Ishikawa (cell line): ENCODE measurements at regions not wholly inside any gene's neighbourhood (a gene's known extent, or its start where the extent isn't known, plus 50 kb on each side); places are given as distances from the start of the nearest gene placed in this dataset.

ENCODE experiments used
- CEBPB ChIP-seq: IDR thresholded peaks from 2 replicates; pipeline ENCODE4 v1.6.1; 2012
- CREB1 ChIP-seq: IDR thresholded peaks from 2 replicates; pipeline ENCODE4 v1.6.1; 2012; ENCODE audit warnings: low read depth
- EGR1 ChIP-seq: IDR thresholded peaks from 2 replicates; pipeline ENCODE4 v1.6.1; 2012
- EP300 ChIP-seq: IDR thresholded peaks from 2 replicates; pipeline ENCODE4 v1.6.1; 2012; ENCODE audit warnings: borderline replicate concordance
- FOXM1 ChIP-seq: IDR thresholded peaks from 2 replicates; pipeline ENCODE4 v1.6.1; 2012; ENCODE audit warnings: low read depth, borderline replicate concordance
- MAX ChIP-seq: IDR thresholded peaks from 2 replicates; pipeline ENCODE4 v1.6.1; 2012
- NFIC ChIP-seq: IDR thresholded peaks from 2 replicates; pipeline ENCODE4 v1.6.1; 2012
- RAD21 ChIP-seq: IDR thresholded peaks from 2 replicates; pipeline ENCODE4 v1.6.1; 2012; ENCODE audit warnings: low read depth
- REST ChIP-seq: IDR thresholded peaks from 2 replicates; pipeline ENCODE4 v1.6.1; 2012; ENCODE audit warnings: low read depth, mild to moderate bottlenecking
- TAF1 ChIP-seq: IDR thresholded peaks from 2 replicates; pipeline ENCODE4 v1.6.1; 2012; ENCODE audit warnings: low read depth, mild to moderate bottlenecking
- TCF12 ChIP-seq: IDR thresholded peaks from 2 replicates; pipeline ENCODE4 v1.6.1; 2012; ENCODE audit warnings: low read depth
- TEAD4 ChIP-seq: IDR thresholded peaks from 2 replicates; pipeline ENCODE4 v1.6.1; 2012
- USF1 ChIP-seq: IDR thresholded peaks from 2 replicates; pipeline ENCODE4 v1.6.1; 2012
- YY1 ChIP-seq: IDR thresholded peaks from 2 replicates; pipeline ENCODE4 v1.6.1; 2012; ENCODE audit warnings: low read depth
- ZBTB7A ChIP-seq: IDR thresholded peaks from 2 replicates; pipeline ENCODE4 v1.6.1; 2012; ENCODE audit warnings: low read depth

GRCh38 chr13:34628209-34628682 lies 313.8 kb upstream of the NBEA start:
- TF ChIP-seq USF1 (no peak), MAX (no peak), CREB1 (no peak), ZBTB7A (no peak), TCF12 (no peak), RAD21 (no peak), FOXM1 (no peak), CEBPB (no peak), EP300 (no peak)

GRCh38 chr13:34634448-34634847 lies 307.6 kb upstream of the NBEA start:
- TF ChIP-seq NFIC: no peak
- no peak for TF ChIP-seq CEBPB

- TF ChIP-seq RAD21 (no peak), YY1 (no peak), EGR1 (no peak), CEBPB (no peak), FOXM1 (no peak), NFIC (no peak), TEAD4 (no peak), ZBTB7A (no peak), TAF1 (no peak), CREB1 (no peak), REST (no peak), USF1 (no peak), MAX (no peak), TCF12 (no peak), EP300 (no peak)
Observed at GRCh38 chr13:34637138-34637537, 304.9 kb upstream of the NBEA start.

- no peak for TF ChIP-seq TEAD4
- no peak for TF ChIP-seq NFIC
- no peak for TF ChIP-seq REST
- no peak for TF ChIP-seq USF1
- no peak for TF ChIP-seq TCF12
- no peak for TF ChIP-seq CREB1
- no peak for TF ChIP-seq EP300
Observed at GRCh38 chr13:34637636-34638035, 304.4 kb upstream of the NBEA start.

- TF ChIP-seq FOXM1 (no peak), RAD21 (no peak), CREB1 (no peak), EGR1 (no peak), USF1 (no peak), CEBPB (no peak), TAF1 (no peak), NFIC (no peak), TCF12 (no peak), MAX (no peak), EP300 (no peak), YY1 (no peak), TEAD4 (no peak), REST (no peak), ZBTB7A (no peak)
Observed at GRCh38 chr13:34638897-34639296, 303.2 kb upstream of the NBEA start.
